Uterus (tissue), 2 donors: ENCODE measurements at regions not wholly inside any gene's neighbourhood (a gene's known extent, or its start where the extent isn't known, plus 50 kb on each side); places are given as distances from the start of the nearest gene placed in this dataset.
"Not testable (repeated sequence)": the region's sequence is repeated elsewhere in the genome, so short reads cannot be mapped to it uniquely, and the experiment has no call there.

Experiments
- CTCF ChIP-seq, 4 experiments: fragments of 200-600 bp in 2 of 4; fragments of 450-650 bp in 2 of 4; sonication (generic) in 2 of 4; IDR thresholded peaks; one replicate each; pipeline ENCODE4 v1.5.1; 2016 to 2019; ENCODE audit warnings: antibody characterized with exemption in 4 of 4, mild to moderate bottlenecking in 2 of 4, moderate library complexity in 1 of 4
- POLR2A ChIP-seq, 2 donors: fragments of 450-650 bp; IDR thresholded peaks; one replicate each; pipeline ENCODE4 v1.6.1; 2016; ENCODE audit warnings: antibody characterized with exemption in 2 of 2, mild to moderate bottlenecking in 1 of 2, moderate library complexity in 1 of 2

GRCh38 chr15:32508081-32508480, 52.6 kb upstream of the GOLGA8O start:
- TF ChIP-seq CTCF, POLR2A (IDR thresholded peaks at IDR 0.05): not testable (repeated sequence)
